H1 (cell line): ENCODE measurements at regions not wholly inside any gene's neighbourhood (a gene's known extent, or its start where the extent isn't known, plus 50 kb on each side); places are given as distances from the start of the nearest gene placed in this dataset.

Experiments used
- CHD7 ChIP-seq: fragments of 300-600 bp; sonication (generic); IDR thresholded peaks from 2 replicates; pipeline ENCODE4 v1.7.1; 2012; ENCODE audit warnings: low read length, moderate library complexity, mild to moderate bottlenecking, inconsistent platforms; ENCODE audit not compliant: insufficient replicate concordance
- EZH2 ChIP-seq: fragments of 200-600 bp; sonication (generic); IDR thresholded peaks from 2 replicates; pipeline ENCODE4 v1.7.1; 2012; ENCODE audit warnings: low read depth, mild to moderate bottlenecking, moderate library complexity, low read length, inconsistent platforms; ENCODE audit not compliant: severe bottlenecking
- KDM4A ChIP-seq: IDR thresholded peaks from one replicate; pipeline ENCODE4 v1.7.1; 2012; ENCODE audit warnings: low read depth, mild to moderate bottlenecking, moderate library complexity, low read length, inconsistent platforms; ENCODE audit not compliant: severe bottlenecking

GRCh38 chr16:14338969-14339368 lies 267.9 kb downstream of the MRTFB start (continued):
- TF ChIP-seq CHD7 (no peak), EZH2 (no peak), KDM4A (no peak)
